Spleen (tissue), 7 donors: ENCODE measurements at regions not wholly inside any gene's neighbourhood (a gene's known extent, or its start where the extent isn't known, plus 50 kb on each side); places are given as distances from the start of the nearest gene placed in this dataset.

Experiments
- POLR2A ChIP-seq, 3 donors: fragments of 450-650 bp; IDR thresholded peaks; one replicate each; pipeline ENCODE4 v1.5.1; 2017; ENCODE audit warnings: antibody characterized with exemption in 3 of 3, mild to moderate bottlenecking in 1 of 3
- TF ChIP-seq, protein P1 (sequence below), 11 experiments: fragments of 200-600 bp in 7 of 11; fragments of 450-650 bp in 4 of 11; sonication (generic) in 4 of 11; IDR thresholded peaks in 8 of 11; conservative IDR thresholded peaks in 3 of 11; 1 replicate in 7 of 11; 2 replicates in 4 of 11; pipeline versions ENCODE4 v1.4.0 to v1.8.0; 2016 to 2021; ENCODE audit warnings: antibody characterized with exemption in 11 of 11, inconsistent platforms in 4 of 11, mild to moderate bottlenecking in 1 of 11
- donor health status: DM: no; HTN: no; CAD: no; lungs with moderate emphysema.
- donor health status: DM: no; HTN: no; CAD: no.
- donor health status: DM: no; HTN: no; CAD: no.

DNA sequence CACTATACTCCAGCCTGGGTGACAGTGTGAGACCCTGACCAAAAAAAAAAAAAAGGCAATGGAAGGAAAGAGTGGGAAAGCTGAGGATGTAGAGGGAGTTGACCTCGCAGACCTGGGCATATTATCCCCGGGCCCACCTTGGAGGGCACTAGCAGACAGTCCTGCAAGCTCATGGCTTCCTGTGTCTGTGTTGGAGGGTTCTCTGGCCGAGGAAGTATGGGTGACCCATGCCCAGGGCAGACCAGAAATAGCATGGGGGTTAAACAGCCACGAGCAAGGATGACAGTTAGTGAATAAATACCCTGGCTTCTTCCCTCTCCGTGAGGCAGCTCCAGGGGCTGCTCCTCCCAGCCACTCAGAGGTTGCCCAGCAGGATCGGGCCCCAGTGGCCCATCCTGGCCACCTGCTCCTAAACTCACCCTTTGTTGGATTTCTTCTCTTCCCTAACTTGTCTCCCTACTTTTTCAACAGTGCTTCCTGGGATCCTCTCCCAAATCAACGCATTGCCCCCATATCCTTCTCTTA is 485.8 kb downstream of the ZNF536 start:
- TF ChIP-seq, protein P1, sequence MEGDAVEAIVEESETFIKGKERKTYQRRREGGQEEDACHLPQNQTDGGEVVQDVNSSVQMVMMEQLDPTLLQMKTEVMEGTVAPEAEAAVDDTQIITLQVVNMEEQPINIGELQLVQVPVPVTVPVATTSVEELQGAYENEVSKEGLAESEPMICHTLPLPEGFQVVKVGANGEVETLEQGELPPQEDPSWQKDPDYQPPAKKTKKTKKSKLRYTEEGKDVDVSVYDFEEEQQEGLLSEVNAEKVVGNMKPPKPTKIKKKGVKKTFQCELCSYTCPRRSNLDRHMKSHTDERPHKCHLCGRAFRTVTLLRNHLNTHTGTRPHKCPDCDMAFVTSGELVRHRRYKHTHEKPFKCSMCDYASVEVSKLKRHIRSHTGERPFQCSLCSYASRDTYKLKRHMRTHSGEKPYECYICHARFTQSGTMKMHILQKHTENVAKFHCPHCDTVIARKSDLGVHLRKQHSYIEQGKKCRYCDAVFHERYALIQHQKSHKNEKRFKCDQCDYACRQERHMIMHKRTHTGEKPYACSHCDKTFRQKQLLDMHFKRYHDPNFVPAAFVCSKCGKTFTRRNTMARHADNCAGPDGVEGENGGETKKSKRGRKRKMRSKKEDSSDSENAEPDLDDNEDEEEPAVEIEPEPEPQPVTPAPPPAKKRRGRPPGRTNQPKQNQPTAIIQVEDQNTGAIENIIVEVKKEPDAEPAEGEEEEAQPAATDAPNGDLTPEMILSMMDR (IDR thresholded peaks at IDR 0.05 in 8 of 11, conservative IDR thresholded peaks at IDR 0.05 in 3 of 11), result no peak
- TF ChIP-seq POLR2A (IDR thresholded peaks at IDR 0.05), result no peak
